ENCODE measurements at regions not wholly inside any gene's neighbourhood (a gene's known extent, or its start where the extent isn't known, plus 50 kb on each side); places are given as distances from the start of the nearest gene placed in this dataset.

DNA sequence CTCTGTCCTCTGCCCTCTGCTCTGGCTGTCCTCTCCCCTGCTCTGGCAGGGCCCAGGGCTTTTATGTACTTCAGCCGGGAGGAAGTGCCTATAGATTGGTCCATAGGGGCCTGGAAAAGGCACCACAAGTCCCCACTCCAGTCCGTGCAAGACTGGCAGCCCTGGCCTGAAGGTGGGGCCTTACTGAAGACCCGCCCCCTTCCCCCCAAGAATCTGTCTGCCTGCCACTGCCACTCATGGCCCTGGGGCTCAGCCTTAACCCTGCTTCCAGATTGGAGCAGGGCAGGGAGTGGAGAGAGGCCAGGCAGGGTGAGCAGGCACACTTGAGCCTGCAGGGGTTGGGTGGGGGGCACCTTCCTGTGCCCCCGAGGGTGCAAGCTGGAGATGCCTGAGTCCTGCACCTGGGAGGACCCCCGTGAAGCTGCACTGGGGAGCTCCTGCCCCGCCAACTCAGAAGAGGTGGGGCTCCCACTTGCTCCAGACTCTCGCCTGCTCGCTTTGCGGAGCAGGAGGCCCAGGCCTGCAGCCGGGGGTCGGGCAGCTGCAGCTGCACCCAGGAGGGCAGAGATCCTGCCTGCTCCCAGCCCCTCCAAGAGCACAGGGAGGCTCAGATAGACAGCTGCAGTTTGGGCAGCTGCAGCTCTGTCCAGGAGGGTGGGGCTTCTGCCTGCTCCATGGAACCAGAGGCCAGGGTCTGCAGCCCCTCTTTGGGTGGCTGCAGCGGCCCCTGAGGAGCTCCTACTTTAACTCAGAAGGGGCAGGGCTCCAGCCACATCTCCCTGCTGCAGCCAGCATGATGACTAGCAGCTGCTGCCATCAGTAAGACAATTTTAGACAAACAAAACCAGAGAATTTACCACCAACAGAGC lies 51.0 kb upstream of the SC5D start:
- no peak overlapping the region for H3K27ac Mint-ChIP-seq
- H4K8ac ChIP-seq (replicated peaks; ENCODE audit: insufficient read length, low read depth, low read length) = no peak overlapping the region
- no peak overlapping the region for H2AFZ ChIP-seq (ENCODE audit: low read length)
- H3K27me3 Mint-ChIP-seq (ENCODE audit: low read depth) = no peaks in the 10 kb centered on the region
- H3T11ph ChIP-seq (ENCODE audit: low read length) = no peak overlapping the region
- no peak overlapping the region for H3K27ac ChIP-seq (ENCODE audit: insufficient read length, low read depth, low read length)
- H3K4me2 ChIP-seq (ENCODE audit: insufficient read depth, insufficient read length, low read length) = no peak overlapping the region
- no peak overlapping the region for H3K9ac ChIP-seq (ENCODE audit: extremely low read depth, insufficient read length, low read length)
- H3K9me3 Mint-ChIP-seq = peaks cover 0 to 5% of the 10 kb centered on the region in 2 experiments; a peak in 4 of 5 replicates
- no peak overlapping the region for H3K4me3 Mint-ChIP-seq
- no peak overlapping the region for H2BK5ac ChIP-seq (ENCODE audit: insufficient read length, low read length)
- 0 out of 2 replicates have a peak, but pooled peaks cover 6% of the 10 kb centered on the region for H3K4me1 ChIP-seq (ENCODE audit: insufficient read depth, low read length)
- no peaks in the 10 kb centered on the region for H3K23me2 ChIP-seq (ENCODE audit: insufficient read length, low read depth, low read length, poor library complexity, severe bottlenecking)
- H3K4me1 Mint-ChIP-seq = peaks cover 55 to 62% of the 10 kb centered on the region in 2 experiments
- TF ChIP-seq, protein P1, sequence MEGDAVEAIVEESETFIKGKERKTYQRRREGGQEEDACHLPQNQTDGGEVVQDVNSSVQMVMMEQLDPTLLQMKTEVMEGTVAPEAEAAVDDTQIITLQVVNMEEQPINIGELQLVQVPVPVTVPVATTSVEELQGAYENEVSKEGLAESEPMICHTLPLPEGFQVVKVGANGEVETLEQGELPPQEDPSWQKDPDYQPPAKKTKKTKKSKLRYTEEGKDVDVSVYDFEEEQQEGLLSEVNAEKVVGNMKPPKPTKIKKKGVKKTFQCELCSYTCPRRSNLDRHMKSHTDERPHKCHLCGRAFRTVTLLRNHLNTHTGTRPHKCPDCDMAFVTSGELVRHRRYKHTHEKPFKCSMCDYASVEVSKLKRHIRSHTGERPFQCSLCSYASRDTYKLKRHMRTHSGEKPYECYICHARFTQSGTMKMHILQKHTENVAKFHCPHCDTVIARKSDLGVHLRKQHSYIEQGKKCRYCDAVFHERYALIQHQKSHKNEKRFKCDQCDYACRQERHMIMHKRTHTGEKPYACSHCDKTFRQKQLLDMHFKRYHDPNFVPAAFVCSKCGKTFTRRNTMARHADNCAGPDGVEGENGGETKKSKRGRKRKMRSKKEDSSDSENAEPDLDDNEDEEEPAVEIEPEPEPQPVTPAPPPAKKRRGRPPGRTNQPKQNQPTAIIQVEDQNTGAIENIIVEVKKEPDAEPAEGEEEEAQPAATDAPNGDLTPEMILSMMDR (conservative IDR thresholded peaks at IDR 0.05) = no peak
- H3K36me3 Mint-ChIP-seq (ENCODE audit: insufficient read depth in 1 of 3, low read depth in 3 of 3) = peaks cover 0 to 9% (median 6%) of the 10 kb centered on the region in 3 experiments; a peak in 5 of 7 replicates
- no peaks in the 10 kb centered on the region for H3K27me3 ChIP-seq (ENCODE audit: insufficient read depth, low read length)
- H2BK15ac ChIP-seq (ENCODE audit: low read depth, low read length) = no peak overlapping the region
- DNase-seq = peak; percentile 41
- no peaks in the 10 kb centered on the region for H3K79me1 ChIP-seq (ENCODE audit: insufficient read depth, low read depth, low read length, poor library complexity, severe bottlenecking)
- H3K14ac ChIP-seq (ENCODE audit: insufficient read depth, low read length) = no peak overlapping the region
- H3K18ac ChIP-seq (ENCODE audit: insufficient read length, low read depth, low read length) = no peak overlapping the region
- H3K79me2 ChIP-seq (ENCODE audit: insufficient read depth, low read length) = no peaks in the 10 kb centered on the region
- H3K23ac ChIP-seq (ENCODE audit: insufficient read length, low read depth, low read length) = no peak overlapping the region
- no peak overlapping the region for H2AK5ac ChIP-seq (ENCODE audit: insufficient read length, low read length)
- no peak overlapping the region for H3K4ac ChIP-seq (ENCODE audit: low read depth, low read length)
- H2BK12ac ChIP-seq (ENCODE audit: insufficient read length, low read depth, low read length) = no peak overlapping the region
- no peak overlapping the region for H2BK120ac ChIP-seq (ENCODE audit: low read depth, low read length, poor library complexity, severe bottlenecking)
- H4K91ac ChIP-seq (ENCODE audit: insufficient read length, low read depth, low read length) = no peak overlapping the region
- H3K56ac ChIP-seq (ENCODE audit: insufficient read length, low read depth, low read length) = no peak overlapping the region
- no CpG with 5 or more reads among the region's 12 CpGs for WGBS (ENCODE audit: extremely low coverage, insufficient read length, low lambda C conversion rate)
- H4K5ac ChIP-seq (ENCODE audit: insufficient read length, low read depth, low read length) = no peak overlapping the region
- H4K20me1 ChIP-seq (ENCODE audit: control insufficient read depth, insufficient read depth, insufficient read length) = no peaks in the 10 kb centered on the region
- H2BK20ac ChIP-seq (ENCODE audit: low read depth, low read length, poor library complexity, severe bottlenecking) = no peak overlapping the region
- no peaks in the 10 kb centered on the region for H3K9me3 ChIP-seq (ENCODE audit: control insufficient read depth, low read depth, low read length)

Data from H9 (cell line).